ENCODE measurements at regions not wholly inside any gene's neighbourhood (a gene's known extent, or its start where the extent isn't known, plus 50 kb on each side); places are given as distances from the start of the nearest gene placed in this dataset.

DNA sequence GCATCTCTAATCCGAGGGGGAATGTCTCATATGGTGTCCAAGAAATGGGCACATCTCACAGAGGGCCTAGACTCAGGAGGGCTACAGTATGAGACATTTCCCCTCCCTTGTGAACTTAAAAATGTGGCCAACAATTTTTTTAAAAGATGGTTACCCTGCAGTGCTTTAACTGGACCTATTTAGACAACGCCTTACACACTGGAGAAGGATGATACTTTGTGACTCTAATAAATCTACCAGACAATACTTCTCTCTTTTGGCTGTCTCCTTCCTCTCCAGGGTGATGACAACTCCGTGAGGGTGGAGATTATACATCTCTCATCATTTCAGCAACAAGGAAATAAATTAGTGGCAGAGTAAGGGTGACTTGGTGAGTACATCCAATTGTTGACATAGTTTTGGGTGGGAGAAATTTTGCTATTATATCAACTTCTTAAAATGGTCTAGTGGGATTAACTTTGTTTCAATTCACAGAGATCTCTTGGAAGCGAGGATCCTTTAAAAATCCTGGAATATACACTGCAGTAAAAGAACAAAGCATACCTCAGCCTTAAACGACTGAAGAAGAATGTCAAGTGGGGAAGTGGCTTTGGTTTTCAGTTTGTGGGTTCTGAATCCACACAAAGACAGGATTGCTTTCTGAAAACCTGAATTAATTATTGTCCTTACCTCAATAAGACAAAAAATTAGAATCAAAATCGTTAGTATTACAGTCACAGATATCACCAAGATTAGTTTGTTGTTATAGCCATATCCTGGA is 89.8 kb downstream of the KPNA2 start:
- no peaks in the 10 kb centered on the region; a peak in 1 of 7 replicates for H3K4me1 ChIP-seq (replicated peaks in 1 of 4; ENCODE audit: control insufficient read depth in 3 of 4, insufficient read depth in 4 of 4, low read length in 3 of 4)
- no peak overlapping the region for H3K23ac ChIP-seq (ENCODE audit: insufficient read length)
- H2BK20ac ChIP-seq (ENCODE audit: low read length): no peak overlapping the region
- H3K56ac ChIP-seq (replicated peaks; ENCODE audit: insufficient read length, low read depth, low read length): no peak overlapping the region
- H3K79me1 ChIP-seq (ENCODE audit: low read depth, low read length): no peaks in the 10 kb centered on the region
- no peaks in the 10 kb centered on the region for H3K27me3 ChIP-seq (replicated peaks in 1 of 4; ENCODE audit: control insufficient read depth in 3 of 4, extremely low read depth in 1 of 4, insufficient read depth in 3 of 4, low read length in 3 of 4)
- H3K14ac ChIP-seq (ENCODE audit: insufficient read length): no peak overlapping the region
- H4K20me1 ChIP-seq (replicated peaks in 1 of 2; ENCODE audit: control insufficient read depth in 1 of 2, insufficient read depth in 2 of 2, low read length in 2 of 2): no peaks in the 10 kb centered on the region
- no peaks in the 10 kb centered on the region for H3K79me2 ChIP-seq (ENCODE audit: control insufficient read depth in 1 of 2, insufficient read depth in 2 of 2, low read length in 2 of 2)
- no peak for FAIRE-seq
- H3K9me3 ChIP-seq (ENCODE audit: insufficient read depth in 2 of 2, low read depth in 1 of 2, low read length in 1 of 2): no peaks in the 10 kb centered on the region
- no peak for DNase-seq (ENCODE audit: low read depth in 1 of 2, low spot score in 2 of 2)
- no peak overlapping the region for H4K91ac ChIP-seq (replicated peaks; ENCODE audit: insufficient read length, low read length)
- no peak overlapping the region for H2AFZ ChIP-seq (ENCODE audit: low read length)
- no peak overlapping the region for H3K4me2 ChIP-seq (ENCODE audit: insufficient read depth in 1 of 2, low read depth in 2 of 2, low read length in 2 of 2)
- H3K27ac ChIP-seq (ENCODE audit: low read depth, low read length): no peak overlapping the region
- no peak overlapping the region for H2AK5ac ChIP-seq (ENCODE audit: low read depth, low read length)
- H2BK120ac ChIP-seq (replicated peaks; ENCODE audit: low read depth, low read length): no peak overlapping the region
- POLR2A ChIA-PET (ENCODE audit: partially characterized antibody): no interaction called here
- no peak overlapping the region for H2BK5ac ChIP-seq (ENCODE audit: low read depth, low read length)
- no peak overlapping the region for H3K4me3 ChIP-seq (ENCODE audit: extremely low read depth in 1 of 4, insufficient read depth in 2 of 4, low read depth in 3 of 4, low read length in 4 of 4)
- H2BK12ac ChIP-seq (ENCODE audit: low read depth, low read length): no peak overlapping the region
- no peak overlapping the region for H3K4ac ChIP-seq (replicated peaks; ENCODE audit: insufficient read length, low read depth, low read length)
- CTCF ChIA-PET (ENCODE audit: partially characterized antibody): no interaction called here
- H3K36me3 ChIP-seq (ENCODE audit: control insufficient read depth in 2 of 4, insufficient read depth in 4 of 4, low read length in 3 of 4): no peaks in the 10 kb centered on the region
- no peak overlapping the region for H3K9ac ChIP-seq (replicated peaks in 1 of 4; ENCODE audit: extremely low read depth in 1 of 4, low read depth in 3 of 4, low read length in 3 of 4)
- WGBS, 2 experiments (ENCODE audit: extremely low coverage in 1 of 2, insufficient coverage in 1 of 2, insufficient read length in 1 of 2, insufficient replicate concordance in 2 of 2, low coverage in 1 of 2, low lambda C conversion rate in 2 of 2, missing lambda C conversion rate in 1 of 2): 80% methylated on average over 6 of the region's 6 CpGs; no CpG with 5 or more reads in 1 of the 2 experiments
- no peak overlapping the region for H2BK15ac ChIP-seq (ENCODE audit: low read length)
- no peaks in the 10 kb centered on the region for H3K23me2 ChIP-seq (ENCODE audit: low read depth, low read length)
- H4K8ac ChIP-seq (ENCODE audit: extremely low read depth, insufficient read depth, low read length): no peak overlapping the region
- no peak overlapping the region for H3K18ac ChIP-seq (ENCODE audit: extremely low read depth, low read length)
- H4K5ac ChIP-seq (ENCODE audit: insufficient read length, low read depth, low read length): no peak overlapping the region
- TF ChIP-seq POLR2AphosphoS5 (IDR thresholded peaks at IDR 0.05; ENCODE audit: low read depth, low read length) (no peak), RXRA (IDR thresholded peaks at IDR 0.05; ENCODE audit: insufficient read depth, low read depth, low read length) (no peak), CBX8 (IDR thresholded peaks at IDR 0.05; ENCODE audit: borderline replicate concordance, low read depth, low read length) (no peak), ASH2L (IDR thresholded peaks at IDR 0.05; ENCODE audit: low read length) (no peak), HDAC2 (IDR thresholded peaks at IDR 0.05; ENCODE audit: borderline replicate concordance in 1 of 2, low read depth in 2 of 2, low read length in 2 of 2) (no peak), TCF12 (IDR thresholded peaks at IDR 0.05; ENCODE audit: low read depth, low read length) (no peak), RFX5 (IDR thresholded peaks at IDR 0.05; ENCODE audit: borderline replicate concordance, low read depth, low read length) (no peak), KDM1A (IDR thresholded peaks at IDR 0.05; ENCODE audit: borderline replicate concordance, low read length) (no peak), EZH2 (IDR thresholded peaks at IDR 0.05; ENCODE audit: low read depth, low read length, severe bottlenecking) (no peak), CEBPB (IDR thresholded peaks at IDR 0.05; ENCODE audit: low read depth, low read length) (no peak), EGR1 (IDR thresholded peaks at IDR 0.05; ENCODE audit: borderline replicate concordance, low read depth, low read length) (no peak), SIX5 (IDR thresholded peaks at IDR 0.05; ENCODE audit: low read depth, low read length) (no peak), SP1 (IDR thresholded peaks at IDR 0.05; ENCODE audit: low read depth, low read length) (no peak), JUND (IDR thresholded peaks at IDR 0.05; ENCODE audit: low read length) (no peak)

Measured in H1 (cell line).